Inferior parietal cortex (tissue), 1 donor: ENCODE measurements at regions not wholly inside any gene's neighbourhood (a gene's known extent, or its start where the extent isn't known, plus 50 kb on each side); places are given as distances from the start of the nearest gene placed in this dataset.

Experiments used
- DNase-seq: peaks from one replicate; pipeline ENCODE4 v3.0.0-alpha.2; 2016; ENCODE audit errors: extremely low spot score

DNA sequence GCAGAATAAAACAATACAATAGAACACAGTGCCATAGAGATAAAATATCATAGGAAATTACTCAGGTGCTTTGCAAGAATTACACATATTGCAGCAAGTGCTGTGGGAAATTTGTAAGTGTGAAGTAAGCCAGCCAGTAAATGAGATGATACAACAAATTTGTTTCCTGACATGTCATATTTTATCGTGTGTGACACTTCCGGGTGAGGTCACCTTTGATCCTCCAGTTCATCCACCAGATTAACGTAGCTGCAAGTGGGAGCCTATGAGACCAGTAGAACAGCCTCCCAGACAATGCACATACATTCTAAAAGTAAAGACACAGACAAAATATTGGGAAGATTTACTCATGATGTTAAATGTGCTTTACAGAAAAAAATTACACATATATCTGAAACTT lies 72.2 kb downstream of the PRDM9 start:
- DNase-seq = no peak

DNA sequence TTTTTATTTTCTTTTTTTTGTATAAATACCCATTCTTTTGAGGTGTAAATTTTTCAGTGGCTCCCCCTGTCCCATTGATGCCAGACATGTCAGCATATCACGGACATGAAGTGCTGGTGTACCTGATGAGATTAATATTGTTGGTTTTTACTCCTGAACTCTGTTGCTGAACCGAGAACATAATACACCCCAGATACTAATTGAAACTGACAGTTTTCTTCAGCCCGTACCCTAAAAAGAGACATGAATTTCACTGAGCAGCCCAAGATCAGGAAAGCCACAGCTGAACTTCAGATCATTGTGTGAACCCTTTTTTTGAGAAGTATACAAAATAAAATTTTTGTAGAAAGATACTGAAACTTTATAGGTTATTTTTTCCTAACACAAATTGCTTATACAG lies 75.7 kb downstream of the PRDM9 start:
- no peak for DNase-seq

DNA sequence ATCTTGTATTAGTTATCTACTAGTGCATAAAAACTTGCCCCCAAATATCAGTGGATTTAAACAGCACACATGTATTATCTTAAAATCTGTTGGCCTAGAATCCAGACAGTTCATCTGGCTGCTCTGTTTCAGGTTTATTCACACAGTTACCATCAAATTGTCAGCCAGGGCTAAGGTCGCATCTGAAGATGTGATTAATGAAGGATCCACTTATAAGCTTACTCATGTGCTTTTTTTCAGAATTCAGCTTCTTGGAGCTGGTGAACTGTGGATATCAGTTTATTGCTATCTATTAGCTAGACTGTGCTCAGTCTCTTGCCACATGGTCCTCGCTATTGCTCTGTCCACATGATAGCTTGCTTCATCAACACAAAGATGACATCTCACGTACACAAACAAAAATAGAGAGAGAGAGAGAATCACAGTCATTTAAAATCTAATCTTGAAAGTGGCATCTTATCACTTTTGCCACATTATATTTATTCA lies 81.5 kb downstream of the PRDM9 start:
- no peak for DNase-seq

DNA sequence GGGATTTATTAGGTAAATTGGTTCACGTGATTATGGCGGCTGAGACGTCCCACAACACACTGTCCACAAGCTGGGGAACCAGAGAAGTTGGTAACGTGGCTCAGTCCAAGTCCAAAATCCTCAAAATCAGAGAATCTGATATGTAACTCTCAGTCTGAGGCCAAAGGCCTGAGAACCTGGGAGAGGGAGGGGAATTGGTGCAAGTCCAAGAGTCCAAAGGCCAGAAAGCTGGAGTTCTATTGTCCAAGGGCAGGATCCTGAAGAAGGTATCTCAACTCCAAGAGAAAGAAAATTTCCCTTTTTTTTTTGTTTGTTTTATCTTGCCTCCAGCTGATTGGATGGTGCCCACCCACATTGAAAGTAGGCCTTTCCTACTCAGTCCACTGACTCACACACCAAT lies 83.8 kb downstream of the PRDM9 start:
- DNase-seq = no peak

DNA sequence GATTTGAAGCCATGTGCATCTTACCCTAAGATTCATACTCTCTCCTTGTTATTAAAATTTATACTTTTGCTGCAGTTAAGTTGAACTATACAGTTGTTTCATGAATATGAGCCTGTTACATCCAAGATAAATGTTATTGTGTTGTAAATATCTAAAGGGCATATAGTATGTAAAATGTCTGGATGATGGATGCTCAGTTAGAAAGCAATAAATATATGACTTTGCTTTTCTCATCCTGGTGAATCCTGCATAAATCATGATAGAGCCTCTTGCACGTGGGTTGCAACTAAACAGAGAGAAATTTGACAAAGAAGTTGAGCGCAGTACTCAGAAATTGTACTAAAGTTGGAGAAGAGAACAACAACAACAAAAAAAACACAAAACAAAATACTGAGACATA lies 99.5 kb downstream of the PRDM9 start:
- DNase-seq = no peak

DNA sequence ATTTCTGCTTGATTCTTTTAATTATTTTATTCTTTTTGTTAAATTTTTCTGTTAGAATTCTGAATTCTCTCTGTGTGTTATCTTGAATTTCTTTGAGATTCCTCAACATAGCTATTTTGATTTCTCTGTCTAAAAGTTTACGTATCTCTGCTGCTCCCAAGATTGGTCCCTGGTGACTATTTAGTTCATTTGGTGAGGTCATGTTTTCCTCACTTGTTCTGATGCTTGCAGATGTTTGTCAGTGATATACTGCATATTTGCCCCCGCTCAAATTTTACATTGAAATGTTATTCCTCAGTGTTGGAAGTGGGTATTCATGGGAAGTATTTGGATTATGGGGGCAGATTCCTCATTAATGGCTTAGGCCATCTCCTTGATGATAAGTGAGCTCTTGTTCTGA lies 105.3 kb downstream of the PRDM9 start:
- no peak for DNase-seq

DNA sequence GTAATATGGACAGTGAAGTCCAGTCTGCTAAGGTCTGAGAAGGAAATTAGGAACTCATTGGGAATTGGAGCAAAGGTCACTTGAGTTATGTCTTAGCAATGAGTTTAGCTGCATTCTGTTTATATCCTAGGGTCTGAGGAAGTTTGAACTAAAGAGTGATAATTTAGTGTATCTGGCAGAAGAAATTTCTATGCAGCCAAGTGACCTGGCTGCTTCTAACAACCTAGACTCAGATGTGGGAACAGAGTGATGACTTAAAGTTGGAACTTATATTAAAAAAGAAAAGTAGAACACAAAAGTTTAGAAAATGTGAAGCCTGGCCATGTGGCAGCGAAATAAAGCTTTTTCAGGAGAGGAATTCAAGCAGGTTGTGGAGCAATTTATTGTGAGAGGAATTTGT lies 106.2 kb downstream of the PRDM9 start:
- DNase-seq = no peak

DNA sequence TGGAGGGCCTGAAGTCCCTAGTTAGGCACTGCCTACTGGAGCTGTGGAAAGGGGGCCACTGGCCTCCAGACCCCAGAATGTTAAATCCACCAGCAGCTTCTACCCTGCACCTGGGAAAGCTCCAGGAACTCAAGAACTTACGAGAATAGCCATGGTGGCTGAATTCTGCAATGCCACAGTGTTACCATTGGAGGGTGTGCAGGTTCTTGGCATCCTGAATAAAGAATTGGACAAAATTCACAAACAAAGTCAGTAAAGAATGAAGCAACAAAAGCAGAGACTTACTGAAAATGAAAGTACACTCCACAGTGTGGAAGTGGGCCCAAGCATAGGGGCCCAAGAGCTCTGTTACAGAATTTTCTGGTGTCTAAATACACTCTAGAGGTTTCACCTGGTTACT lies 107.0 kb downstream of the PRDM9 start:
- DNase-seq = no peak

DNA sequence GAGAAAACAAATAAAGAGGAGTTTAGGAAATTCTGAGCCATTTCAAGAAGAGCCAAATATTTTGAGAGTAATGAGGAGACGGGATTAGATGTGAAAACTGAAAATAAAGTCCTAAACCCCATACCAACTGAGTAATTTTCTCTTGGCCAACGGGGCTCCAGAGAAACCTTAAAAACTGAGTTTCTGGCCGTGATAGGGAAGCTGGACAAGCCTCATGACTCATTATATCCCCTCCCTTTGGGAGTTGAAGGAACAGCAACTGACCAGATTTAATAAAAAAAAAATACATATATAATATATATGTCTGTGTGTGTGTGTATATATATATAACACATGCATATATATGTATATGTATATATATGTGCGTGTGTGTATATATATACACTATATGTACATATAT lies 119.6 kb downstream of the PRDM9 start:
- no peak for DNase-seq

DNA sequence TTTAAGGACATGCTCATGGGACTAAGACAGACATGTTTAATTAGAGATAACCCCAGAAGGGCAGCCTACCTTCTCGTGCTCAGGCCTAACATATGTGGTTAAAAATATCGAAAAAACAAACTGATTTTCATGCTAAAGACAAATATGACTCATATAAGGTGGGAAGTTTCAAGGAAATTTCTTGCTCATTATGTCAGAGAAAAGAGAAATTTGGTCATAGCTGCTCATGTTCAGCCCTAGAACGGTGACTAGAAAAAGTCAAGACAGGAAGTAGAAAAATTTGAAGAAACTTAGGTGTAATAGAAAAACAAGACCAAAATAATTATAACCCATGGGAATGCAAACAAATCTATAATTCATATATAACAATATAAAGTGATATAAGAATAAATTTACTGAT lies 120.6 kb downstream of the PRDM9 start:
- DNase-seq = no peak

DNA sequence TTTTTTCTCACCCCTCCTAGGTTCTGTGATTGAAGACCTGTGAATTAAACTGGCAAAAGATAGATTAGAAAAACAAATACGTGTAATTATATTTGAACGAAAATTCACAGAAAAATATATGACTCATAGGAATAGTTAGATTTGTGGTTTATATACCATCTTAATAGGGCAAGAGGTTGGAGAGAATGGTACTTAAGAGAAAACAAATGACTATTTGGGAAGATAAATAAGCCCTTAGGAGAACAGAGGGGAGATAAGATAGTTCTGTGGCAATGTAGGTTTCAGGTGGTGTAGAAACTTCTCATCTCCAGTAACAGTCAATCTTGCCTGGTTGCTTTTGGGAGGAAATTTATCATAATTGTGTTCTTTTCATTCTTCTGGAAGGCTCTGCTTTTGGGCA lies 122.0 kb downstream of the PRDM9 start:
- DNase-seq = no peak

DNA sequence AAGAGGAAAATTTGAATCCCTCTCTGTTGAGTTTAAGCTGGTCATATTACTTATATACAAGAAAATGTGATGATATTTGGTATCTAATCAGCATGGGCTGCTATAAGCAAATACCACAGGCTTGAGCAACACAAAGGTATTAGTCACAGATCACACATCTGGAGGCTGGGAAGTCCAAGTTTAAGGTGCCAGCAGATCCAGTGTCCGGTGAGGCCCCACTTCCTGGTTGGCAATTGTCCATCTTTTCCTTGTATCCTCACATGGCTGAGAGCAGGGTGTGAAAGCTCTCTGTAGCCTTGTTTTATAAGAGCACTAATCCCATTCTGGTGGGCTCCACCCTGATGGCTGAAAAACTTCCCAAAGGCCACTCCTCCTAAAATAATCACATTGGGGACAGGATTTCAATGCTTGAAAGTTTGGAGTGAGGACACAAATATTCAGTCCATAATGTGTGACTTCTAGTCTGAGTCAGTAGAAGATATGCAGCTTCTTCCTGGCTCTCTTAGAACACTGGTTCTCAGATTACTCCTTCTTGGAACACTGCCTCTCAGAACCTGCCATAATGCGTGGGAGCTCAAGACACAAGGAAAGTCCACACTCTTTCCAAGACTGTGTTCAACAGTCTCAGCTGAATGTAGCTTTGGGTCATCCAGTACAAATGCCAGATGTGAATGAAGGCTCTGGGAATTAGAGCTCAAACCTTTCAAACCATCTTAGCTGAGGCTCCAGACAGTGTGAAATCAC lies 124.1 kb downstream of the PRDM9 start:
- DNase-seq = peak; percentile 30

DNA sequence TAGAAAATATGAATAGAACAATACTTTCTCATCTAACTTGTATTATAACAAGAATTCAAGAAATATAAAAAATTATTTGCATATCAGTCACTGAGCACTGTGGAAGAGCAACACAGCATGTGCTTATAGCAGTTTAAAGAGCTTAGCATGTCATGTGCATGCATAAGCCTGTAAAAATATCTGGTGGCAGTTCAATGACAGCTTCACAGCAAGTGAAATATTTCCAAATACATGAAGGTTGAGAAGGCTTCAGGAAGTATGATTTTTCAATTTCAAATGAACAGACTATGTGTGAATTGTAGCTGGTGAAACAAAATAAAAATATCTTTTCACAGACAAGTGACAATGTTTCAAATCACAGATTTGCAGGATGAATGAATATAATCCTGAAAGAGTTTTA lies 128.5 kb downstream of the PRDM9 start:
- no peak for DNase-seq

DNA sequence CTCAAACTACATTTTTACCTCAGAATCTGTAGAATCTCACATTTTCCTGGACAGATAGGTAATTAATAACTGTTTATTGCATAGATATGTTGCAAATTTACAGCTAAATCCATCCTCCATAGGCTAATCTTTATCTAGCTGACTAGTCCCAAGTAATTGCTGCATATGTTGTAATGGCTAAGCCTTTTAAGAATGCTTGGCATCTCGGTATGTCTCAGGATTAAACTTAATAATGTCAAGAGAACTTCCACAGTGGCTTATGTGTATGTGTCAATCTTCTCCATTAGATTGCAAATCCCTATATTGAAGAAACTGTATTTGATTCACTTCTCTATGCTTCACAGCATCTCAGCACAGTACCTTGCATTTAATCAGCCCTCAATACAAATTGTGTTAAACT lies 131.9 kb downstream of the PRDM9 start:
- DNase-seq = no peak

DNA sequence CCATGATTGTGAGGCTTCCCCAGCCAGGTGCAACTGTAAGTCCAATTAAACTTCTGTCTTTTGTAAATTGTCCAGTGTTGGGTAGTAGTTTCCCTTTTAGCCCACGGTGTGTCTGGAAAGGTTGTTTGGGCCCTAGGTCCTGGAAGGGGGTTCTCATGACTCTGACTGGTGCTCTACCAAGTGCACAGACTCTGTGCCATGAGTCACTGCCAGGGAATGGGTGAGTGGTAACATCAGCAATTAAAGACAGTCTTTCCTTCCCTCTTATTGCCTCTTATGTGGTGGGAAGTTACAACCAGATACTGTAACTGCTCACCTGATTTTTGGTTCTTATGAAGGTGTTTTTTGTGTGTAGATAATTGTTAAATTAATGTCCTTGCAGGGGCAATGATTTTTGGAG lies 141.2 kb downstream of the PRDM9 start:
- no peak for DNase-seq

DNA sequence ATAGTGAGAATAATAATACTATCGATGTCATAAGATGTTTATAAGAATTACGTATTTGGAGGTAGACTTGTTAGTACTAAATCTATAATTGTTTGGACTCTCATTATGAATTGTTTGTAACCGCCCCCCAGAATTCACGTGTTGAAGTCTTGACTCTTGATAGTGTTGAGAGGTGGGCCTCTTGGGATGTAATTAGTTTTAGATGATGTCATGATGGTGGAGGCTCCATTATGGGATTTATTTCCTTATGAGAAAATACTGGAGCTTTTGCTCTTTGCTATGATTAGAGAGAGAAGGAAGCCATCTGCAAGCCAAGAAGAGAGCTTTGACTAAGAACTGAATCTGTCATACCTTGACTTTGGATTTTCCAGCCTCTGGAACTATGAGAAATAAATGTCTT lies 142.2 kb downstream of the PRDM9 start:
- DNase-seq = no peak

DNA sequence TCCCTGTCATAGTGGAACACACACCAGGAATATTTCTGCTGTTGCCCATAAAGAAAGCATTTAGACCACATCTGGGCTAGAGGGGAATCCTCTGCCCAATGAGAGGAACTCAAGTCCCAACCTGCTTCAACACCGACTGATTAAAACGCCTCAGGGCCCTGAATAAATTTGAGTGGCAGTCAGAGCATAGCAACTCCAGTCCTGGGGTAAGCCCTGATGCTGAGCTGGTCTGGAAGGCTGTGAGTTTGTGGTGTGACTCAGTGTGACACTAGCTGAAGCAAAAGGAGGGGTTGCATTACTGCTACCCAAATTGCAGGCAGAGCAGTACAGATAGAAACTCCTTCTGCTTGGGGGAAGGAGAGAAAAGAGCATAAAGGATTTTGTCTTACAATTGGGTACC lies 148.3 kb downstream of the PRDM9 start:
- DNase-seq = no peak

DNA sequence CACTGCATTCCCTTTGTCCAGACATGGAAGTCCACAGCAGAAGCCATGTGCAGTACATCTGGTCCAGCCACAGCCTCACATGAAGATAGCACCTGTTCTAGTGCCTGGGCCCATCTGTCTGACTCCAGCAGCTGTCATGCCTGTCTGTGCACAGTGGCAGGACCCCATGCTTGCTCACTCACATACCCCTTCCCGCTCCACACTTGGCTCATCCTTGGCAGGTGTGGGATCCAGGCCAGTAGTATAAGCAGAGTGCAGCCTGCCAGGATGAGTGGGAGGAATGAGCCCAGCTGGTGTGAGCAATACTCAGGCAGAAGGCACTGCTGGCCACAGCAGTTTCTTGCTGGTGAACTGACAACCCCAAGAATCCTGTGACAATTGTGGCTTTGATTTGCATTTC lies 168.0 kb downstream of the PRDM9 start:
- DNase-seq = no peak

DNA sequence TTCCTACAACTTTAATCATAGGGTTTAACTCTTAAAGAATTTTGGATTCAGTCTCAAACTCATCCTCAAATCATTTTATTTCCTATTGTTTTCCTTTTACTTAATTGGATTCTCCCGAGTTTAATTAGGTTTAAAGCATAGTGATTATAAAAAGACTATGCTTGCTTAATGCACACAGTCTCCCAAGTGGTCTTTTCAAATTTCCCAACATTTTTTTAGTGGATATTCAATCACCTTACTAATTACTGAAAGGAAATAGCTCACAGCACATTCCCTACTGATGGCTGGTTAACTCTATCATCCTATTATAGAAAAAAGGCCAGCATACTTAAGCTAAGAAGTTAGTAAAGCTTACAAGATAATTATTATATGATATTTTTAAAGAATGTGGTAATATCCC lies 170.6 kb downstream of the PRDM9 start:
- DNase-seq = no peak

DNA sequence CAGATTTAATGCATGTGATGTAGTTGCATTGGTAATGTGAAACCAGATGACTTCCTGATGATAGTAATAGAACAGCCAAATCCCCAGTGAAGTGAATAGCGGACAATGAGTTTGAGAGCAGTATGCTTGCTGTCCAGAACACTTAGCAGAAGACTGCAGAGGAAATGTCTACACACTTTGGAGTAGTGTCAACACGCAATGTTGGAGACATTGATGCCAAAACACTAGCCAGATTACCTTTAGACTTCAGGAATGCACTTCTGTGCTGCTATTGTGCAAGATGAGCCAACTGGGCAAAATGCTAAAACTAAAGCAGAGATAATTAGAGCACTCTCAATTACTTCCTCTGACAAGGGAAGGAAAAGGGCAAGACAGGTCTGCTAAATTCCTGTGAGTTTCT lies 176.7 kb downstream of the PRDM9 start:
- no peak for DNase-seq

DNA sequence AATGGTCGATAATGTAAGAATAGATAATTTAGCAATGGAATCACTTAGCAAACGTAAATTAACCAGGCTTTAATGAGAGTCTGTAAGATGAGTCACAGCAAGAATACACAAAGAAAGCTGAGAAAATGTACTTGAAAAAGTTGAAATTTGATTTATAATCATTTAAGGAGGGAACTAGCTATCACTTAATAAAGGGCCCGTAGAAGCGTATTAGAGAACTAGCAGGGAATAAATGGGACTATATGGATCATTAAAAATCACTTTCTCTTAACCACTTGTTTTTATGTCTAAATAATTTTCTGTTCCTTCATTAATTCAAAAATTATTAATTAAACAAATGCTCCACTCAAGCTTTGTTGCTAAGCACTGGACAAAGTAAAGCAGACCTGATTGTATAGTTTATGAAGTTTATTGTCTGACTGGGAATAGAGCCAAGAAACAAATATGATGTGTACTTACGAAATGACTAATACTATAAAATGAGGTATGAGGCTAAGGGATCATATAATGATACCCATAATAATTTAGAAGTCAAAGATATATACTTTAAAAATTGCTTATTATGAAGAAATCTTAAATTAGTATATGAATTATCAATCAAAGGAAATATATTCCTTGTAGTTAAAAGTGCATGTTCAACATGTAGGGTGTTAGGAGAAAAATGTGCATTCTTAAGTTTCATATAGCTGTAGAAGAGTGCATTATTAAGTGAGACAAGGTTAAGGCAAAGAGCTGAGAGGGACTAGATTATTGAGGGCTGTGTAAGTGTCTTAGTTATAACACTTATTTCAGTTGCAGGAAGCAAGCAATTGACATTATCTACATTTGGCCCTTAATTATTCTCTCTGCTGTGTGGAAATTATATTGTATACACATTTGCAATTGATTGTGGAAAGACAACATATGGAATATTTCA lies 196.8 kb downstream of the PRDM9 start:
- no peak for DNase-seq

DNA sequence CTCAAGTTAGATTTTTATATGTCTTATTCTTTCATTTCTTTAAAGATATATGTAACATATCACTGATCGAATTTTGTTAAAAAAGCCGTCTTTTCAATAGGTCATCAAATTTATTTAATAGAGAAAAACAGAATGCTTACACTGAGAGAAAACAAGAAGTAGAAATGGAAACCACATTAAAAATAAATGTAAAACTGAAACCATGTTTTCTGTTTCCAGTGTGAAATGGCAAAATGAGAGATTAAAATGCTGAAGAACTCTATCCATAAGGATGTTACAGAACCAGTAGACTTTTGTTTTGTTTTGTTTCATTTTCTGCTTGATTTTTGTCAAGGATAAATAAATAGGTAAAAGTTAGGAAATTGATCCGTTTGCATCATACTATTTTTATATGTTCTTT lies 210.1 kb downstream of the PRDM9 start:
- no peak for DNase-seq

DNA sequence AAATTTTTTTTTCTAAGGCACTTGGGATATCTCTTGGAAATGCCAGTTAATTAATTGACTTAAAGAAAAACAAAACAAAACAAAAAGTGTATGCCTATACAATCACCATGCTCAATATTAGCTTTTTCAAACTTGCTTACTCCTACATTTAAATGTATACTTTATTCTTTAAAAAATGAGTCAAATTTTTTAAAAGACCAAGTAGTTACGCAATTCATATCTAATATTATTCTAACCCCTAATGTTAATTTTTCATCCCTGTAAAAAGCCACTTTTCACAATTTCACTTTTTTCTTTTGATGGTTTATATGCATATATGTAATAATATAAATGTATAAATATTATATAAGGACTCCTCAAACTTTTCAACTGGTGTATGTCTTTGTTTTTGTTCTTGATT lies 211.2 kb downstream of the PRDM9 start:
- no peak for DNase-seq
